ENCODE measurements at regions not wholly inside any gene's neighbourhood (a gene's known extent, or its start where the extent isn't known, plus 50 kb on each side); places are given as distances from the start of the nearest gene placed in this dataset.

DNA sequence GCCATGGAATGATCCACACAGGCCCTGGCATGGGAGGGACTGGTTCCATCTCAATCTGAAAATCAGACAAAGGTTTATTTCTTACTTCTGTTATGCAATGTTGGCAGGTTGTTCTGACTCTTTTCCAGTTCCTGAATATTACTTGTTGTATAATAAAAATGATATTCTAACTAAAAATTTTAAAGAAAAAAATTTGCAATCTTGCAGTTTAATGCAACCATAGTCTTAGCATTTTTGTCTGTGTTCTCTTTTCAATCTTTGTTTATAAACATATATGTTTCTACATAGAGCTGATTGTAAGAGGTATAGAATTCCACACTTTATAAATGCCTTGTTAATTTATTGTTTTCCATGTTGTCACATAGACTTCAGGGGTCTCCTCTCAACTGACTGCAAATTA lies 143.4 kb downstream of the RPIA start:
- TF ChIP-seq, protein P1, sequence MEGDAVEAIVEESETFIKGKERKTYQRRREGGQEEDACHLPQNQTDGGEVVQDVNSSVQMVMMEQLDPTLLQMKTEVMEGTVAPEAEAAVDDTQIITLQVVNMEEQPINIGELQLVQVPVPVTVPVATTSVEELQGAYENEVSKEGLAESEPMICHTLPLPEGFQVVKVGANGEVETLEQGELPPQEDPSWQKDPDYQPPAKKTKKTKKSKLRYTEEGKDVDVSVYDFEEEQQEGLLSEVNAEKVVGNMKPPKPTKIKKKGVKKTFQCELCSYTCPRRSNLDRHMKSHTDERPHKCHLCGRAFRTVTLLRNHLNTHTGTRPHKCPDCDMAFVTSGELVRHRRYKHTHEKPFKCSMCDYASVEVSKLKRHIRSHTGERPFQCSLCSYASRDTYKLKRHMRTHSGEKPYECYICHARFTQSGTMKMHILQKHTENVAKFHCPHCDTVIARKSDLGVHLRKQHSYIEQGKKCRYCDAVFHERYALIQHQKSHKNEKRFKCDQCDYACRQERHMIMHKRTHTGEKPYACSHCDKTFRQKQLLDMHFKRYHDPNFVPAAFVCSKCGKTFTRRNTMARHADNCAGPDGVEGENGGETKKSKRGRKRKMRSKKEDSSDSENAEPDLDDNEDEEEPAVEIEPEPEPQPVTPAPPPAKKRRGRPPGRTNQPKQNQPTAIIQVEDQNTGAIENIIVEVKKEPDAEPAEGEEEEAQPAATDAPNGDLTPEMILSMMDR (IDR thresholded peaks at IDR 0.05): no peak
- TF ChIP-seq POLR2A (IDR thresholded peaks at IDR 0.05) (no peak), POLR2AphosphoS5 (IDR thresholded peaks at IDR 0.05) (no peak)
